DMS79 treated with DMSO at 0.1 percent for 48 hours (cell line): ENCODE measurements at regions not wholly inside any gene's neighbourhood (a gene's known extent, or its start where the extent isn't known, plus 50 kb on each side); places are given as distances from the start of the nearest gene placed in this dataset.

Experiments used
- DNase-seq: peaks from one replicate; lab custom pipeline; 2025; lab: John Stamatoyannopoulos, UW

DNA sequence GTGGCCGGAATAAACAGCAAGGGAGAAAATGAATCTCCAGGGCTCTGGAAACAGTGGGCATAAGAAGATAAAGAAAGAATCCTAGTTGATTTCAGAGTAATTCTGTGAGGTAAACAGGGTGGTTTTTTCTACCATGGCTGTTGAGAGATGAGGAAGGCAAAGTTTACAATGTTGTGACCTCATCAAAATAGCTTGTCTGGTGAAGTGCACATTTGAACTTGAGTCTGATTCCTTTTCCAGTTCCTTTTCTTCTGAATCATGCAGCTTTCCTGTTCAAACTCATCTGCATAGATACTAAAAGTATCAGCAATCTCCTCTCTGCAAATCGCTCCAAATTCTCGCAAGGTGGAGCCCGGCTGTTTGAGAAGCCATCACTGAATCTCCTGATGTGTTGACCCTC is 161.7 kb downstream of the PLPP3 start:
- no peak for DNase-seq

- no peak for DNase-seq
Observed at GRCh38 chr1:56416495-56416894, 162.9 kb downstream of the PLPP3 start.

DNA sequence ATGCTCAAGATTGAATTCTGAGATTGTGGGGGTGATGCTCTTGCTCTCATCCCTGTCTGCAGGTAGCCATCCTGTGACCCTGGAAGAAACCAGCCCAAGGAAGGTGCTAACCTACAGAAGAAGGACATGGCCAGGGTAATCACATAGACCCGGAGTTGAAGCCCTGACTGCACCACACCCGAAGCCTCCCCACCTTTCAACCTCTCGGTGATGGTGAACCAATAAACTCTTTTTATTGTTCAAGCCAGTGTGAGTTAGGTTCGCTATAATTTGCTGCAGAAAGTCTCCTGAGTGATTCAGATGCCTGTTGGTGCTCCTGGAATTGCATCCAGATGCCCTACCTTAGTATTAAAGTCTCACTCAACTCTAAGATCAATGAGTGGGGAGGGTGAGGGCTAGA is 163.6 kb downstream of the PLPP3 start:
- no peak for DNase-seq

DNA sequence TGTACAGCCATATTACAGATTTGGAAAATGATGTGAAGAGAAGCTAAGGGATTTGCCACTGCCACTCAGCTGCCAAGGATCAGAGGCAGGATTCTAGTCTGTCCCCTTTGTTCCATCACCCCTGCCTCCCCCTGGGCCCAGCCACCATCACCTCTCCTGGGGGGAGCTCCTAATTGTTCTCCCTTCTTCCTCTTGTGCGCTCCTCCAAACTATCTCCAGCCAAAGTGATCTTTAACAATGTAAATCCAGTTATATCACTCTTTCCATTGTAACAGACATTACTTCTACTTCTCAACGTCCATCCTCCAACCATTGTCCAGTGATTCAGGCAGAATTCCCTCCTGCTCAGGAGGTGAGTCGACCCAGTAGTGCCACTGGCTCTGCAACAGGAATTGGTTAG is 164.1 kb downstream of the PLPP3 start:
- DNase-seq, result no peak

- peak; percentile 13 for DNase-seq
Observed at GRCh38 chr1:56414728-56415224, 164.6 kb downstream of the PLPP3 start.

GRCh38 chr1:56413671-56414199 is 165.6 kb downstream of the PLPP3 start:
- DNase-seq, result no peak

GRCh38 chr1:56411484-56412180 is 167.7 kb downstream of the PLPP3 start:
- no peak for DNase-seq

DNA sequence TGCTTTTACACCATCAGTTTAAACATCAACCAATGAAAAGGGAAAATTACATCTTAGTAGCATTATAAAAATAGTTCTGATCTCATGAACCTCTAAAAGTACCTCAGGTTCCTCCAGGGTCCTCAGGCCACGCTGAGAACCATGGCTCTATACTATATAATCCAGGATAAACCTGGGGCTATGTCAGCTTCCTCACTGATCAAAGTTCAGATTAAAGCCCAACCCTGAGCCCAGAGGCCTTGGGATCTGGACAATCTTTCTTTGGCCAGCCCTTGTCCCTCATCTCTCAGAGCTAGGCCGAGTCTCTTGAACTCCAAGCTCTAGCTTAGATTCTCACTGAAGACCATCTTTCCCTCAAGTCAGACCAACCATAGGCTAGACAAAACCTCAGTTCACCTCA is 168.3 kb downstream of the PLPP3 start:
- no peak for DNase-seq

DNA sequence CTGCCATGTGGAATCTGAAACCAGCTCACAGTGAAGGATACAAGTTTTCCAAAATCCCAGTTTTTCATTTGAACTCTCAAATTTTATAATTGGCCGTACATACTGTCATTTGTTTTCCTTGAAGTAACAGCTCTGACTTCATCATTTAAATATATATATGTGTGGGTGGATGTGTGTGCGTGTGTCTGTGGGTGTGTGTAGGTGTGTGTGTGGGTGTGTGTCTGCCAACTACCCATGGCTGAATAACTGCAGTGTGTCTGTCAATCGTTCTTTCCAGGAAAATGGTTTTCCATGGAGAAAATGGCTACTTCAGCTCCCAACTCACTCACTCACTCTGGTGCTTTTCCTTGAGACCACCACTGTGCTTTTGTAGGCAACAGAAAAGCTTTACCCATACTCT is 169.0 kb downstream of the PLPP3 start:
- DNase-seq, result no peak

DNA sequence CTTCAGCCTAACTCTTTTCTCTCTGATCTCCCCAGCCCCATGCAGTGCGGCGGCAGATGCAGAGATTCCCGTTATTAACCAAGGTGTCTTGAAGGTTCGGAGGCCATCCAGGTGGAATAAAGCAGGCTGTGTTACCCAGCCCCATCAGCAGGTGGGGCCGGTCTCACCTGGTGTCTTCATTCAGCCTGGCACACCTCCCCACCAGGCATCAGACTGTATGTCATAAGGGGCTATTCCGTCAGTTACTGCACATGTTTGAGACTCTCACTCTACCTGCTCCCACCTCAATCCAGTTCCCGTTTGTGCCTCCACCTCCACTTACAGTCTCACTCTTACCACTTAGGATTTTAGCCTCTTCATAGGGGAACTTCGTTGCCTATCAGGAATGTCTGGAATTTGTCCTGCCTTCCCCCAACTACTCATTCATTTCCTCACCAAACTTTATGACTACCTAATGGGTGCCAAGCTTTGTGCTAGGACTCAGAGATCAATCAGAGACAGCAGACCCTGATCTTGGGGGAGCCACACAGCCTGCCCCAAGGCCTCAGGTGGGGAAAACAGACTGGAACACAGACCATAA is 170.2 kb downstream of the PLPP3 start:
- no peak for DNase-seq

DNA sequence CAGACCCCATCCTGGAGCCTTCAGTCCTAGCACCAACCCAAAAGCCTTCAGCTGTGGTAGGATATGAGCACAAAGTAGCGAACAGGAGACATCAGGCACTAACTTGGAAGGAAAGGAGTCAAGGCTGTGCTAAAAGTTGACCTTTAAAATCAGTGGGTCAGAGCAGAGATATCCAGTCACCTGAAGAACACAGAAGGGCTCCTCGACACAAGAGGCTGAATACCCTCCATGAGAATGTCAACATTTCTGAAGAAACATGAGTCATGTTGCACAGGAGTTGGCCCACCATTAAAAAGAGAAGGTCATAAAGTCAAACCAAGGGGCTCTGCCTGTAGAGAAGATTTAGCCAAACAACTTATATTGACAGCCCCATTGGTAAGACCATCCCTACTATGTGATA is 172.5 kb downstream of the PLPP3 start:
- no peak for DNase-seq

- no peak for DNase-seq
Observed at GRCh38 chr1:56404561-56405030, 174.8 kb downstream of the PLPP3 start.

DNA sequence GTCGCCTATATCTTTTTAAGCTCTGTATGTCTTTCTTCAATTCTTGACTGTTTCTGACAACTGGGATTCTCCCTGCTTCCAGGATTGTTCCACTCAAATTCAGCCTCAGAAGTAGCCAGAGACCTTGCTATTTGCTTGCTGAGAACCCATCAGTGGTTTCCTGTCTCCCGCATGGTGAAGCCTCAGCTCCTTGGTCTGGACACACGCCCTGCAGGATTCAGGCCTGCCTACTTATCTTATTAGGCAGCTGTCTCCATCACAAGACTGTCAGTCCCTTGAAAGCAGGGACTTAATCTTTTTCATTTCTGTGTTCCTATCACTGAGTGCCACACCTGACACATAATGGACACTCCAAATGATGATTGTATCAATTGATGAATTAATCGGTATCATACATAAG is 175.3 kb downstream of the PLPP3 start:
- DNase-seq, result no peak

- no peak for DNase-seq
Observed at GRCh38 chr1:56403321-56403720, 176.0 kb downstream of the PLPP3 start.

- DNase-seq, result no peak
Observed at GRCh38 chr1:56401191-56401590, 178.2 kb downstream of the PLPP3 start.

GRCh38 chr1:56400526-56400925 is 178.8 kb downstream of the PLPP3 start:
- no peak for DNase-seq

- DNase-seq, result no peak
Observed at GRCh38 chr1:56399795-56400194, 179.6 kb downstream of the PLPP3 start.

DNA sequence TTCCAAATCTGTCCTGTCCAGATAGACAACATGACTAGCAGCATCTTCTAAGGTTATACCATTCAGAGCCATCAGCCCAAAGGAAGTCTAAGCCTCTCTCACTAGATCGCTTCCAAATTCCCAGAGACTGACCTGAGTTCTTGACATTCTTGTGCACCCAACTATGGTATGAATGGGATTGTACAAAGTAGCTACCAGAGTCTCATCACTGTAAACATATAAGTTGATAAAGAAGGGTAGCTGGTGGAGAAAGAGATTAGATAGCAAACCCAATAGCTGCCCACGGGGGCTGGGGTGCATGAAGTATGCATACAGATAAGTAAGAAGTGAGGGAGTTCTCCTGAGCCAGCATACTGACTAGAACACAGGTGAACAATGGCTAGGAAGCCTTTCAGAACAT is 180.0 kb downstream of the PLPP3 start:
- DNase-seq, result no peak

GRCh38 chr1:56397811-56398231 is 181.5 kb downstream of the PLPP3 start:
- DNase-seq, result no peak

DNA sequence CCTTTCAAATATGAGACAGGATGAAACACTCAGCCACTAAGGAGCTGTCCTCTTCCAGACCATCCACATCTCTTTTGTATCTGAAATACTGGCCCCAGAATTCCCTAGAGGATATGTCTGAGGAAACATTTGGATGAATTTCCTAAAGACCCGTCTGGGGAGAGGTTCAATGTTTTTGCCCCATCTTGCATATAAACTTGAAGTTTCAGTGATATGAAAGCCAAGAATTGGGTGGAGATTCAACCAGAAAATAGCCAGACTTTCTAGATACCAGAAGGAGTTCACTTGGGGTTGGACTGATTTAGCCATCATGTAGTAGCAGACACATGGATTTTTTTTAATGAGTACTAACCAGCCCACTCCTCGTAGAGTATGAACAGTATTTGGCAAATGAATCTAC is 182.0 kb downstream of the PLPP3 start:
- DNase-seq, result no peak

DNA sequence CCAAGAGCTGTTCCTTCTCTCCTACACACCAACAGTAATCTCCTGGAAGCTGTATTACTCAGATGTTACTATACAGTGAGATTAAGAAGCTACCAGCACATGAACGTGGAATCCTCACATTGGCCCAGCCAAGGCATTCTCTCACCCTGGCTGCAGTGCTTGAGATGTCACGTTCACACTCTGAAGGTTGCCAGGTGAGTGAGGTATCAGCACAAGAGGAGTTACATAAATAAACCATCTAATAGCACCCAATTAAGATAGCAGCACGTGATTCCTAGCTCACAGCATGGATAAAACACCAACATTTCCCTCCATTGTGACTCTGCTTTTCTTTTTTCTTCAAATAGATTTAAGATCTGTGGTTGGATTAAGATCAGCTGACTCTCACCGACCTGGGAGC is 182.8 kb downstream of the PLPP3 start:
- DNase-seq, result no peak

- no peak for DNase-seq
Observed at GRCh38 chr1:56395776-56396175, 183.6 kb downstream of the PLPP3 start.

- DNase-seq, result no peak
Observed at GRCh38 chr1:56394298-56394697, 185.1 kb downstream of the PLPP3 start.
